Stimulated activated CD8-positive, alpha-beta memory T cell treated with anti-CD3 and anti-CD28 coated beads, Interleukin-2, amount 100 ng/mL, for 48 hours (primary cell): ENCODE measurements at regions not wholly inside any gene's neighbourhood (a gene's known extent, or its start where the extent isn't known, plus 50 kb on each side); places are given as distances from the start of the nearest gene placed in this dataset.

ENCODE experiments used
- DNase-seq, 2 donors: peaks; one replicate each; pipeline ENCODE4 v3.0.0-alpha.2; 2020; ENCODE audit warnings: low read depth in 2 of 2

GRCh38 chr3:150090877-150091276, 120.2 kb upstream of the PFN2 start:
- no peak for DNase-seq

GRCh38 chr3:150090006-150090405, 119.3 kb upstream of the PFN2 start:
- no peak for DNase-seq

DNA sequence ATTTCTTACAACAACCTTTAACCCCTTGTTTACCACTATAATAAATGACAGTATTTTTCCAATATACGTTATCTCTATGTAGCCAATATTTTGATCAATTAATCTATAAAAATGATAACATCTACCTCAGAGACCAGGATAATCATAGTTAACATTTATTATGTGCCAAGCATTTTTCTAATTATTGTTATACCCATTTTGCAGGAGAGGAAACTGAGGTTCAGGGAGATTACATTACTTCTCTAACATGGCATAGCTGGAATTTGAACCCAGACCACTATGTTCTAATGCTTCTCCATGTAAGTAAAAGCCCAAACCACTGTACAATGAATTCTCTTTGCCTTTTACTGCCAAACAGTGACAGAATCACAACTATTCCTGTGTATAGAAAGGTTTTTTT, 113.4 kb upstream of the PFN2 start:
- DNase-seq: no peak

DNA sequence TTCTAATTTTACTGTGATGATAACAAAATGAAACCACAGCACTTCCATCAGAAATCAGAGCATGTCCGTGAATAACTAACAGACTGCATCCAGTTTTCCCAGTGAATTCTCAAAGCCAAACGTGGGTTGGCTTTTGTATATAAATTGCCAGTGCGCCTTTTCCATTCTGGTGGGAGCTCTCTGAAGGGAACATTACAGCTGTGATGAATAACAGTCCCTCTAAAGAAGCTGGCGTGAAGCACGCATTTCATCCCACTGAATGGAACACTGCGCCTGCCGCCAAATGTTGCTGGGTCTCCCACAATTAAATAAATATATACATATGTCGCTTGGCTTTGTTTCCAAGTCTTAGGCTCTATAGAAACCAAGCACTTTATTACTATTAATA, 113.0 kb upstream of the PFN2 start:
- DNase-seq: no peak

DNA sequence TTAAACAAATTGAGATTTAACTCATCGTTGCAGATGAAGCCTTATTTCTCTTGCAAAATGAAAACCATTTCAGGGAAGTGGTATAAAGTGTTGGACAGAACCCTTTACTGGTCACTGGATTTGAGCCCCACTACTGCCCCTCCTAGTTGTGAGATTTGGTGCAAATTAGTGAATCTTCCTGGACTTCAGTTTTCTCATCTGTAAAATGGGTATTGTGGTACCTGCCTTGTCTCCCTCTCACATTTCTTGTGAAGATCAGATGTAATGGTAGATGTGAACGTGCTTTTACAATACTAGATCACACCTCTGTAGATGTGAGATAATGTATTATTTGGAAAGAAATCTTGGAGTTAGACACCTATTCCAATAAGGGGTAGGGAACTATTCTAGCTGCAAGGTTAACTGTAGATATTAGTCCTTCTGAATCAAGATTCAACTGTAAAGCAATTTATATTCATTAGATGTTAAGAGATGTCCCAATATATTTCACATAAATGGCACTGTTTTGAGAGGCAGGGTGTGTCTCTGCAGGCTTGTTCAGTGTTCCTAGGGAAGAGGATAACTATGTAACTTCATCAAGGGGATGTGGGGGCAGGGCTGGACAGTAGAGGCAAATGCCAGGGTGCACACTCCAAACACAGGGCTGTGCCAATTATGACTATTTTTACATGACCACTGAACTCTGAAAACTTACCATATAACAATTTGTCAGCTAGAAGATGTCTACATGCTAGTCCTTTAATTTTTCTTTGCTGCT, 112.4 kb upstream of the PFN2 start:
- no peak for DNase-seq

DNA sequence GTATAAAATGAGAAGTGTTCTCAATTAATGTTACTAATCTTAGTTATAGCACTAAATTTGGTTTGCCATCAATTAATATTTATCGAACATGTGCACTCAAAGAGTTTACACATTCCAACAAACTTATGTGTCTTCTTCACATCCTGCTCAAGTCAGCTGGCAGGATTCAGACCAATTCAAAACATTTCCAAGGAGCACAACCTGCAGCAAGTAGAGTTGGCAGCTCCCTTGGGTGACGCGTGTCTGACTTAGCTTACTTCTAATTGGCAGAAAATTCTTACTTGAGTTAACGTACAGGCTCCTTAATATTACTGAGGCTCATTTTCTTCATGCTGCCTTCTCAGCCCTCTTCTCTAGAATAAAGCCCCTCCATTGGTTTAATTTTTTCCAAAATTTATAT, 110.4 kb upstream of the PFN2 start:
- DNase-seq: no peak

- no peak for DNase-seq
These were observed 109.5 kb upstream of the PFN2 start for GRCh38 chr3:150080058-150080730.

DNA sequence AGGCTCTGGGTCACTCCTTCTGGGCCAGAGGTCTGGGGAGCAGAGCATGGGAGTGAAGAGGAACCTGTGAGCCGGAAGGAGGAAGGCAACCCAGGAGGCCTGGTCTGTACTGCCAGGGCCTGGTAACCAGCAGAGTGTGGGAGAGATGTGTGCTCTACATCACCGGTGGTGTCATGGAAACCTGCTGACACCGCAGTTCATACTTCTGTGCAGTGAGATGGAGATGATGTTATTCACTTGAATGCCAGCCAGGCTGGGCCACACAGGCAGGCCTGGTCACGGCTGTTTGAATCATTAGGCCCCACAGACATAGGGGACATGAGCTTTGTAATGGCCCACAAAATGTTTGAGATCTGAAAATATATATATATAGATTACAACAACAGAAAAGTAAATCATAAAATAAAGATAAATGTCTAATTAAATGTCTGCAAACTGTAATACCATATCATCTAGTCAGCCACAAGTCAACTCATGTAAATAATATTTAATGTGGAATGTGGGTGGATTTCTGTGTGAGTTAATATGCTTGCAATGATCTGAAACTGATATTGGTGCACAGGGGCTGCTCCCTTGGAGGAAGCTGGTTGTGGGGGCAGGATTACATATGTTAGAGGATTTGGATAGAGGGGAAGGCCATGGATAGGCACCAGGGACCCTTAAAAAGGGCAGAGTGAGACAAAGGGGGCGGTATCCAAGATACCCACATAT, 108.5 kb upstream of the PFN2 start:
- DNase-seq: no peak

- no peak for DNase-seq
These were observed 107.0 kb upstream of the PFN2 start for GRCh38 chr3:150077581-150078247.

- DNase-seq: no peak
These were observed 106.4 kb upstream of the PFN2 start for GRCh38 chr3:150077107-150077506.

DNA sequence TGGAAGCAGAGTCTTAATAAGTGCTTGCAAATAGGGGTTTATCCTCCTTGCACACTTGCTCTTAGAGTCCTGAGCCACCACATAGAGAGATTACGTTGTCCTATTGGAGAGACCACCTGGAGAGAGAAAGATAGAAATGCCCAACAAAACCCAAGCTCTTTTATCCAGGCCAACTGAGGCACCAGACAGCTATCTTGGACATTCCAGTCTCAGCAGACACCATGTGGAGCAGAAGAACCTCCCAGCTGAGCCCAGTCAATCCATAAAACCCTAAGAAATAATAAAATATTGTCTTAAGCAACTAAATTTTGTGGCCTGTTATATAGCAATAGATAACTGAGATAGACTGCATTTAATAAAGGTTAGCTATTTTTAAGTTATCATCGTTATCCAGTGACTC, 105.7 kb upstream of the PFN2 start:
- DNase-seq: no peak

- DNase-seq: no peak
These were observed 104.7 kb upstream of the PFN2 start for GRCh38 chr3:150075417-150075865.

GRCh38 chr3:150074697-150075416, 104.2 kb upstream of the PFN2 start:
- DNase-seq: no peak

- no peak for DNase-seq
These were observed 103.6 kb upstream of the PFN2 start for GRCh38 chr3:150074277-150074676.

DNA sequence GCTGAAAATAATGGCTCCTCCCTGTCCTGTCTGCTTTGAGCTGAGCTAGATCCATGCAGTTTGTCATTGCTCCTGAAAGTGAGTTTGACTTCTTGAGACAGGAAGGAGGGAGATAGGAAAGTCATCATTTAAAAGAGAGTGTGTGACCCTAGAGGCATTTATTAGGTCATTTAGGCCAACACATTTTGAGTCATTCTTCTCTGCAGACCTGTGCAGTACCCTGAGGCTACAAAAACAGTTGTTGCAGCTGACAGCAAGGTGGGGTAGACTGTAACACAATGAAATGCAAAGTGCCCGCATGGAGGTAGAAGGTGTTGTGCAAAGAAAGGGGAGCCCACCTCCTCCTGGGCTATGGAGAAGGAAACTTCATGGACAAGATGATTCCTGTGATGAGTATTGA, 102.8 kb upstream of the PFN2 start:
- no peak for DNase-seq

DNA sequence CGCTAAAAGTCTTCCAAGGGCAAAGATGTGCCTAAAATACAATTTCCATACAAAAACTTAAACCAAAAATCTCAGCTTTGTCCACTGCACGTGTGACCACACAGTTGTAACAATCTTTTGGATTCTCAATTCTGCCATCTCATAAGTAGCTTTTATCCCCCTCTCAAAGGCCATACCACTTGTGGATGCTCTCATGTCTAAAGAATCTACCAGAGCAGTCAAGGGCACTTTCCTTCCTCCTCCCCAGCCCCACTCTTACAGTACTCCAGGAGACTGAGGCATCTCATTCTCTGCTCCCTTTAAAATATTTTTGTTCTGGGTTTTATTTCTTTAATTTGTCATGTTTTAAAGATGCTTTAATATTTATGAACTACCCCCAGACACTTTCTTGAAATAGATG, 102.3 kb upstream of the PFN2 start:
- DNase-seq: no peak

DNA sequence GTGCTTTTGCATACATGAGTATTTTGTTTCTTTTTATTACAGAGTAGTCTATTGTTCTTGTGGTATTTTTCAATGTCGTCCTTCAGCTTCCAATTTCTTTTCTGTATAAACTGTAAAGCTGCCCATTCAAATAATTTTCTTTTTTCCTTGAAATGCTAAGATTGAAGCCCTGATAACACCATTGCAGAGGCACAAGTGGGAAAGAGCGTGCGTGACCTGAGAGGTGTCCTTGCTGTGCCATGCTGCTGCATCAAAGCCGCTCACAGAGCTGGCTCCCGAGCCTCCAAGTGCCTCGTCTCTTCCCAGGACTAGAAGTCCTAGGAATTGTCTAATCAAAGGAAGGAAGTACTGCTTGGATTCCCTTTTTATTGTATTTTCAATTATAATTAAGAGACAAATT, 101.9 kb upstream of the PFN2 start:
- no peak for DNase-seq

DNA sequence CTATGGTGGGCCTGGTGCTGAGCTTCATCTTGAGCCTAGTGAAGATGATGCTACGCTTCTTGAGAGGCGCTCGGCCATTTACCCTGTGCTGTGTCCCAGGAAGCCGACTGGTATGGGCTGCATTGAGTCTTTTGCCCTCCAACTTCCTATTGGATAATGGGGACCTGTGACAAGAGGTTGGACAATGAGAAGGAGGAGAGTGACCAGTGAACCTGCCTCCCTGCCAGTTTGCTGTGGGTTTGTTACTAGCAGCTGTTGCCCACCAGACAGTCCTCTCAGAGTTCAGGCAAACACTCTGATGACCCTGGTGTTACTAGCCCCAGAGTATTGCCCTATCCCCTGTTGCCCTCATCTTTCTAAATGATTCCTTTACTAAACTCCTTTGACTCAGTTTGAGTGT, 99.6 kb upstream of the PFN2 start:
- DNase-seq: no peak

- no peak for DNase-seq
These were observed 98.9 kb upstream of the PFN2 start for GRCh38 chr3:150069633-150070032.

- no peak for DNase-seq
These were observed 98.4 kb upstream of the PFN2 start for GRCh38 chr3:150069154-150069527.

- no peak for DNase-seq
These were observed 97.9 kb upstream of the PFN2 start for GRCh38 chr3:150068440-150069153.
